ENCODE measurements at regions not wholly inside any gene's neighbourhood (a gene's known extent, or its start where the extent isn't known, plus 50 kb on each side); places are given as distances from the start of the nearest gene placed in this dataset.

- no peak for TF ChIP-seq KAT2B (IDR thresholded peaks at IDR 0.05; ENCODE audit: borderline replicate concordance, low read depth, low read length)
- no peak for TF ChIP-seq MXD1 (CRISPR knock-in tag; IDR thresholded peaks at IDR 0.05)
- peak; percentile 82; the same call in 1 of the 2 replicates for TF ChIP-seq ZNF460 (CRISPR knock-in tag; IDR thresholded peaks at IDR 0.05; ENCODE audit: borderline replicate concordance)
- TF ChIP-seq MXI1 (IDR thresholded peaks at IDR 0.05; ENCODE audit: borderline replicate concordance, low read depth, low read length) = peak; percentile 14; the same call in 1 of the 3 replicates
- TF ChIP-seq RFXANK (CRISPR knock-in tag; IDR thresholded peaks at IDR 0.05) = peak; percentile 91; the same call in 1 of the 2 replicates
- TF ChIP-seq ZNF12 (CRISPR knock-in tag; IDR thresholded peaks at IDR 0.05) = peak; percentile 66; the same call in 1 of the 2 replicates
- no peak for TF ChIP-seq ZNF234 (CRISPR knock-in tag; conservative IDR thresholded peaks at IDR 0.05)
- TF ChIP-seq KDM6A (CRISPR knock-in tag; IDR thresholded peaks at IDR 0.05; ENCODE audit: low read depth) = peak; percentile 93
- no peak for TF ChIP-seq NFYB (CRISPR knock-in tag; IDR thresholded peaks at IDR 0.05)
- no peak for TF ChIP-seq BATF2 (CRISPR knock-in tag; IDR thresholded peaks at IDR 0.05)
- TF ChIP-seq ZNF331 (CRISPR knock-in tag; IDR thresholded peaks at IDR 0.05) = peak; percentile 91
- peak; percentile 97 for TF ChIP-seq ZNF703 (CRISPR knock-in tag; IDR thresholded peaks at IDR 0.05; ENCODE audit: borderline replicate concordance)
- peak; percentile 36; the same call in 1 of the 2 replicates for TF ChIP-seq ARID4A (CRISPR knock-in tag; IDR thresholded peaks at IDR 0.05; ENCODE audit: borderline replicate concordance)
- TF ChIP-seq BCL6 (CRISPR knock-in tag; IDR thresholded peaks at IDR 0.05) = peak; percentile 95
- TF ChIP-seq, protein P1, sequence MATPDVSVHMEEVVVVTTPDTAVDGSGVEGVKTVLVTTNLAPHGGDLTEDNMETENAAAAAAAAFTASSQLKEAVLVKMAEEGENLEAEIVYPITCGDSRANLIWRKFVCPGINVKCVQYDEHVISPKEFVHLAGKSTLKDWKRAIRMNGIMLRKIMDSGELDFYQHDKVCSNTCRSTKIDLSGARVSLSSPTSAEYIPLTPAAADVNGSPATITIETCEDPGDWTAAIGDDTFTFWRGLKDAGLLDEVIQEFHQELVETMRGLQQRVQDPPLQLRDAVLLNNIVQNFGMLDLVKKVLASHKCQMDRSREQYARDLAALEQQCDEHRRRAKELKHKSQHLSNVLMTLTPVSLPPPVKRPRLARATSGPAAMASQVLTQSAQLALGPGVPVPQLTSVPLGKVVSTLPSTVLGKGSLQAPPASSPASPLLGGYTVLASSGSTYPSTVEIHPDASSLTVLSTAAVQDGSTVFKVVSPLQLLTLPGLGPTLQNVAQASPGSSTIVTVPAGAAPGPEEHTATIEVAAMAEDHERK (CRISPR knock-in tag; IDR thresholded peaks at IDR 0.05; ENCODE audit: low read depth) = peak; percentile 50; the same call in 1 of the 2 replicates
- TF ChIP-seq SIN3B (IDR thresholded peaks at IDR 0.05; ENCODE audit: low read length) = peak; percentile 34; the same call in 1 of the 2 replicates
- TF ChIP-seq, protein P2, sequence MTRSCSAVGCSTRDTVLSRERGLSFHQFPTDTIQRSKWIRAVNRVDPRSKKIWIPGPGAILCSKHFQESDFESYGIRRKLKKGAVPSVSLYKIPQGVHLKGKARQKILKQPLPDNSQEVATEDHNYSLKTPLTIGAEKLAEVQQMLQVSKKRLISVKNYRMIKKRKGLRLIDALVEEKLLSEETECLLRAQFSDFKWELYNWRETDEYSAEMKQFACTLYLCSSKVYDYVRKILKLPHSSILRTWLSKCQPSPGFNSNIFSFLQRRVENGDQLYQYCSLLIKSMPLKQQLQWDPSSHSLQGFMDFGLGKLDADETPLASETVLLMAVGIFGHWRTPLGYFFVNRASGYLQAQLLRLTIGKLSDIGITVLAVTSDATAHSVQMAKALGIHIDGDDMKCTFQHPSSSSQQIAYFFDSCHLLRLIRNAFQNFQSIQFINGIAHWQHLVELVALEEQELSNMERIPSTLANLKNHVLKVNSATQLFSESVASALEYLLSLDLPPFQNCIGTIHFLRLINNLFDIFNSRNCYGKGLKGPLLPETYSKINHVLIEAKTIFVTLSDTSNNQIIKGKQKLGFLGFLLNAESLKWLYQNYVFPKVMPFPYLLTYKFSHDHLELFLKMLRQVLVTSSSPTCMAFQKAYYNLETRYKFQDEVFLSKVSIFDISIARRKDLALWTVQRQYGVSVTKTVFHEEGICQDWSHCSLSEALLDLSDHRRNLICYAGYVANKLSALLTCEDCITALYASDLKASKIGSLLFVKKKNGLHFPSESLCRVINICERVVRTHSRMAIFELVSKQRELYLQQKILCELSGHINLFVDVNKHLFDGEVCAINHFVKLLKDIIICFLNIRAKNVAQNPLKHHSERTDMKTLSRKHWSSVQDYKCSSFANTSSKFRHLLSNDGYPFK (CRISPR knock-in tag; IDR thresholded peaks at IDR 0.05; ENCODE audit: borderline replicate concordance) = no peak
- TF ChIP-seq ZSCAN25 (CRISPR knock-in tag; IDR thresholded peaks at IDR 0.05) = peak; percentile 69; the same call in 1 of the 2 replicates
- TF ChIP-seq ZNF256 (CRISPR knock-in tag; conservative IDR thresholded peaks at IDR 0.05) = peak; percentile 46; the same call in 1 of the 2 replicates
- TF ChIP-seq ETV6 (CRISPR knock-in tag; conservative IDR thresholded peaks at IDR 0.05) = no peak
- TF ChIP-seq NAIF1 (CRISPR knock-in tag; IDR thresholded peaks at IDR 0.05; ENCODE audit: borderline replicate concordance) = peak; percentile 85
Measured at GRCh38 chr2:48221846-48222516, 92.5 kb upstream of the FOXN2 start (continued).
